HepG2 (cell line): ENCODE measurements at regions not wholly inside any gene's neighbourhood (a gene's known extent, or its start where the extent isn't known, plus 50 kb on each side); places are given as distances from the start of the nearest gene placed in this dataset.

Experiments used
- ATAC-seq: fragments of 200-7000 bp; cut with Tn5 transposase; 3 replicates; pipeline ENCODE4 v1.9.1; 2020; ENCODE audit warnings: mild to moderate bottlenecking, moderate library complexity
- BruUV-seq: library from RNA; stranded (reverse); fragments of 400-500 nt; replicated peaks from 2 replicates; lab custom pipeline; 2021; lab: Mats Ljungman, UMichigan
- CTCF ChIA-PET: fragments of 300-600 bp; formaldehyde crosslinking; extraction: SDS; loops from one replicate; lab custom pipeline; 2021; ENCODE audit warnings: low total read pairs, inconsistent platforms, low intra/inter-chr PET ratio; lab: Yijun Ruan, JAX
- POLR2A ChIA-PET: fragments of 350-600 bp; sonication (Branson Sonifier 250); formaldehyde crosslinking; loops from one replicate; lab custom pipeline; 2020; ENCODE audit warnings: antibody characterized with exemption, inconsistent platforms; lab: Yijun Ruan, JAX
- DNase-seq: peaks from one replicate; pipeline ENCODE4 v3.0.0-alpha.2; 2015; ENCODE audit warnings: low spot score
- FAIRE-seq: peaks from 3 replicates; lab custom pipeline; 2011; peaks lifted over from hg19 to GRCh38; lab: Jason Lieb, UNC
- H2AFZ ChIP-seq: one replicate; pipeline ENCODE4 v1.6.1; 2011; ENCODE audit warnings: low read length, inconsistent platforms
- H3K27ac ChIP-seq: fragments of 300-600 bp; 3 replicates; pipeline ENCODE4 v1.8.0; 2011; ENCODE audit warnings: mixed run types, mild to moderate bottlenecking, mixed read lengths, low read length, inconsistent platforms; ENCODE audit not compliant: insufficient read depth; ENCODE audit errors: extremely low read length
- H3K27me3 ChIP-seq, 2 experiments: fragments of 200-600 bp in 1 of 2; 2 replicates in 1 of 2; 3 replicates in 1 of 2; pipeline versions ENCODE4 v1.6.0 to v1.8.0; 2011; ENCODE audit warnings: low read length in 2 of 2, mild to moderate bottlenecking in 2 of 2, moderate library complexity in 2 of 2, inconsistent platforms in 1 of 2; ENCODE audit not compliant: insufficient read depth in 2 of 2, control insufficient read depth in 1 of 2
- H3K36me3 ChIP-seq, 2 experiments: fragments of 200-600 bp in 1 of 2; replicated peaks in 1 of 2; 2 replicates in 1 of 2; 3 replicates in 1 of 2; pipeline versions ENCODE4 v1.5.1 to v1.8.0; 2011; ENCODE audit warnings: low read length in 2 of 2, inconsistent platforms in 1 of 2; ENCODE audit not compliant: insufficient read depth in 2 of 2, control insufficient read depth in 1 of 2
- H3K4me1 ChIP-seq: 2 replicates; pipeline ENCODE4 v1.5.1; 2012; ENCODE audit warnings: low read length, inconsistent platforms; ENCODE audit not compliant: insufficient read depth
- H3K4me2 ChIP-seq: 2 replicates; pipeline ENCODE4 v1.6.0; 2011; ENCODE audit warnings: low read depth, low read length, inconsistent platforms
- H3K4me3 ChIP-seq, 3 experiments: fragments of 200-600 bp in 1 of 3; sonication (generic), shearing (Covaris generic) in 1 of 3; replicated peaks in 1 of 3; 2 replicates each; pipeline ENCODE4 v1.5.1; 2011 to 2016; ENCODE audit warnings: low read length in 3 of 3, inconsistent platforms in 2 of 3, low read depth in 2 of 3, mild to moderate bottlenecking in 2 of 3, control low read depth in 1 of 3, mixed read lengths in 1 of 3; ENCODE audit not compliant: insufficient read depth in 1 of 3
- H3K79me2 ChIP-seq: one replicate; pipeline ENCODE4 v1.6.1; 2011; ENCODE audit warnings: low read length, inconsistent platforms; ENCODE audit not compliant: insufficient read depth
- H3K9ac ChIP-seq: 2 replicates; pipeline ENCODE4 v1.6.0; 2011; ENCODE audit warnings: mild to moderate bottlenecking, low read depth, low read length, inconsistent platforms; ENCODE audit not compliant: insufficient read depth
- H3K9me3 ChIP-seq: 2 replicates; pipeline ENCODE4 v1.5.1; 2012; ENCODE audit warnings: mild to moderate bottlenecking, low read length
- H4K20me1 ChIP-seq: 2 replicates; pipeline ENCODE4 v1.6.0; 2011; ENCODE audit warnings: inconsistent platforms, mild to moderate bottlenecking, low read length, moderate library complexity; ENCODE audit not compliant: insufficient read depth
- ISX ChIP-seq: sonication (generic); formaldehyde crosslinking; conservative IDR thresholded peaks from 2 replicates; pipeline ENCODE4 v1.5.0; 2020; ENCODE audit warnings: missing genetic modification reagents
- KDM5B ChIP-seq: sonication (generic); formaldehyde crosslinking; IDR thresholded peaks from 2 replicates; pipeline ENCODE4 v1.4.0; 2020; ENCODE audit warnings: missing genetic modification reagents, mild to moderate bottlenecking, borderline replicate concordance
- YEATS2 ChIP-seq: sonication (generic); formaldehyde crosslinking; IDR thresholded peaks from 2 replicates; pipeline ENCODE4 v1.4.0; 2020; ENCODE audit warnings: missing genetic modification reagents, borderline replicate concordance
- ZNF530 ChIP-seq: sonication (generic); formaldehyde crosslinking; IDR thresholded peaks from 2 replicates; pipeline ENCODE4 v1.5.0; 2020; ENCODE audit warnings: low read depth, mild to moderate bottlenecking, missing genetic modification reagents
- ZSCAN22 ChIP-seq: sonication (generic); formaldehyde crosslinking; IDR thresholded peaks from 2 replicates; pipeline ENCODE4 v1.4.0; 2020; ENCODE audit warnings: mild to moderate bottlenecking, missing genetic modification reagents
- ZSCAN25 ChIP-seq: sonication (generic); formaldehyde crosslinking; IDR thresholded peaks from 2 replicates; pipeline ENCODE4 v1.8.0; 2022; ENCODE audit warnings: mild to moderate bottlenecking, missing genetic modification reagents
- in situ Hi-C: cut with HindIII; loops from 2 replicates; pipeline ENCODE4 v1.10.0; 2017; ENCODE audit warnings: low pct_unique_long_range_greater_than_20kb; ENCODE audit not compliant: extremely low pct_ligation_motif_present
- intact Hi-C: fragments of 100-400 bp; cut with micrococcal nuclease; formaldehyde crosslinking; loops from one replicate; pipeline ENCODE4 v1.10.0; 2022; ENCODE audit not compliant: unreplicated experiment
- TF ChIP-seq, protein P1 (sequence below): sonication (generic); formaldehyde crosslinking; IDR thresholded peaks from 2 replicates; pipeline ENCODE4 v1.5.1; 2020; ENCODE audit warnings: missing genetic modification reagents, mild to moderate bottlenecking, borderline replicate concordance
- TF ChIP-seq, protein P2 (sequence below): sonication (generic); formaldehyde crosslinking; IDR thresholded peaks from 2 replicates; pipeline ENCODE4 v1.5.0; 2020; ENCODE audit warnings: missing genetic modification reagents
- TF ChIP-seq, protein P3 (sequence below): sonication (generic); formaldehyde crosslinking; IDR thresholded peaks from 2 replicates; pipeline ENCODE4 v1.4.0; 2020; ENCODE audit warnings: mild to moderate bottlenecking, missing genetic modification reagents

DNA sequence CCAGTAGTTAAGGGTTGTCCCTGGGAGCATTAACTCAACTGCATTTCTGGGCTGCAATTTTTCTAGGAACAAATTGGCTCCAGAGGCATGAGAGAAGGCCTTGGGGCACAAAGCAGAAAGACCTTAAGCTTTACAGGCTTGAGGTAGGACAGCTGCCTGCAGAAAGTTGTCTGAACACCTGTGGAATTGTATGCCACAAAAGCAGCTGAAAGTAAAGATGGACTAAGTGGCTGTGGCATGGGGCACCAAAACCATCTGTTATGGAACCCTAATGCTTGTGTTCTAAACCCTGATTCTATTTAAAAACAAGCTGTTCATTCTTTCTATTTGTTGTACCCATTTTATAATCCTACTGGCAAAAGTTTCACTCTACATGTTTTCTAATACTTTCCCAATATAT, 515.2 kb downstream of the GLUD2 start:
- Histone ChIP-seq H2AFZ (no peak overlapping the region), H3K27me3 (no peaks in the 10 kb centered on the region), H3K4me3 (no peak overlapping the region), H4K20me1 (no peaks in the 10 kb centered on the region), H3K4me2 (no peak overlapping the region), H3K79me2 (no peaks in the 10 kb centered on the region), H3K36me3 (no peaks in the 10 kb centered on the region), H3K9me3 (no peaks in the 10 kb centered on the region), H3K27ac (no peak overlapping the region), H3K4me1 (no peaks in the 10 kb centered on the region), H3K9ac (no peak overlapping the region)
- DNase-seq, result no peak
- in situ Hi-C loops, result no loop called here
- no TSS peak for BruUV-seq
- TF ChIP-seq, protein P1, sequence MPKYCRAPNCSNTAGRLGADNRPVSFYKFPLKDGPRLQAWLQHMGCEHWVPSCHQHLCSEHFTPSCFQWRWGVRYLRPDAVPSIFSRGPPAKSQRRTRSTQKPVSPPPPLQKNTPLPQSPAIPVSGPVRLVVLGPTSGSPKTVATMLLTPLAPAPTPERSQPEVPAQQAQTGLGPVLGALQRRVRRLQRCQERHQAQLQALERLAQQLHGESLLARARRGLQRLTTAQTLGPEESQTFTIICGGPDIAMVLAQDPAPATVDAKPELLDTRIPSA (CRISPR knock-in tag), result no peak
- TF ChIP-seq ISX (no peak), ZSCAN25 (no peak), ZSCAN22 (CRISPR knock-in tag) (no peak), KDM5B (CRISPR knock-in tag) (no peak), YEATS2 (CRISPR knock-in tag) (no peak), ZNF530 (CRISPR knock-in tag) (no peak)
- TF ChIP-seq, protein P2, sequence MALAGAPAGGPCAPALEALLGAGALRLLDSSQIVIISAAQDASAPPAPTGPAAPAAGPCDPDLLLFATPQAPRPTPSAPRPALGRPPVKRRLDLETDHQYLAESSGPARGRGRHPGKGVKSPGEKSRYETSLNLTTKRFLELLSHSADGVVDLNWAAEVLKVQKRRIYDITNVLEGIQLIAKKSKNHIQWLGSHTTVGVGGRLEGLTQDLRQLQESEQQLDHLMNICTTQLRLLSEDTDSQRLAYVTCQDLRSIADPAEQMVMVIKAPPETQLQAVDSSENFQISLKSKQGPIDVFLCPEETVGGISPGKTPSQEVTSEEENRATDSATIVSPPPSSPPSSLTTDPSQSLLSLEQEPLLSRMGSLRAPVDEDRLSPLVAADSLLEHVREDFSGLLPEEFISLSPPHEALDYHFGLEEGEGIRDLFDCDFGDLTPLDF (CRISPR knock-in tag), result no peak
- TF ChIP-seq, protein P3, sequence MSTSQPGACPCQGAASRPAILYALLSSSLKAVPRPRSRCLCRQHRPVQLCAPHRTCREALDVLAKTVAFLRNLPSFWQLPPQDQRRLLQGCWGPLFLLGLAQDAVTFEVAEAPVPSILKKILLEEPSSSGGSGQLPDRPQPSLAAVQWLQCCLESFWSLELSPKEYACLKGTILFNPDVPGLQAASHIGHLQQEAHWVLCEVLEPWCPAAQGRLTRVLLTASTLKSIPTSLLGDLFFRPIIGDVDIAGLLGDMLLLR (CRISPR knock-in tag), result no peak
- ChIA-PET POLR2A (no interaction called here), CTCF (no interaction called here)
- intact Hi-C loops, result no loop called here
- no peak for ATAC-seq
- no peak for FAIRE-seq
